ENCODE measurements at regions not wholly inside any gene's neighbourhood (a gene's known extent, or its start where the extent isn't known, plus 50 kb on each side); places are given as distances from the start of the nearest gene placed in this dataset.

DNA sequence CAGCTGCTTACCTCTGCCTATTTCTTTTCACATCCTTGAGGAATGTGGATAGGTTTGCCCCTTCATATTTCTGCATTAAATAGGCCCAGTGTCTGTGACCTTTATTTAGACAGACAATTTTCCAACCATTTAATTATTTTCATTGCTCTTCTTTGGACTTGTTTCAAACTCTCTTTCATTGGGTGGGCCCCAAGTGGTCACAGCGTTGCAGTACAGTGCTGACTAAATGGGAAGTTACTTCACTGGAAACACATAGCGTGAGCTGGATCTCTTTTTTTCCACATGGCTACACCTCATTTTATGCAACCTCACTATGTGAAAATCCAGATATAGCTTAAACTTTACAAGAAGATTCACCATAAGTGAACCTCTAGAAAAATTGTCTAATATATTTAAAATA lies 438.9 kb downstream of the ADAMTS20 start:
- in situ Hi-C loops (cut with MboI; ENCODE audit: low sequenced_read_pairs in 4 of 4) = no loop called here
- H3K4me1 ChIP-seq = no peaks in the 10 kb centered on the region
- no peak overlapping the region for H3K4me3 ChIP-seq
- no peak for ATAC-seq
- H3K27ac ChIP-seq = no peak overlapping the region
- intact Hi-C loops (cut with DNase I; ENCODE audit: low total_unique reads) = no loop called here
- H3K36me3 ChIP-seq = no peaks in the 10 kb centered on the region
- TF ChIP-seq POLR2A (IDR thresholded peaks at IDR 0.05) = no peak
- TF ChIP-seq, protein P1, sequence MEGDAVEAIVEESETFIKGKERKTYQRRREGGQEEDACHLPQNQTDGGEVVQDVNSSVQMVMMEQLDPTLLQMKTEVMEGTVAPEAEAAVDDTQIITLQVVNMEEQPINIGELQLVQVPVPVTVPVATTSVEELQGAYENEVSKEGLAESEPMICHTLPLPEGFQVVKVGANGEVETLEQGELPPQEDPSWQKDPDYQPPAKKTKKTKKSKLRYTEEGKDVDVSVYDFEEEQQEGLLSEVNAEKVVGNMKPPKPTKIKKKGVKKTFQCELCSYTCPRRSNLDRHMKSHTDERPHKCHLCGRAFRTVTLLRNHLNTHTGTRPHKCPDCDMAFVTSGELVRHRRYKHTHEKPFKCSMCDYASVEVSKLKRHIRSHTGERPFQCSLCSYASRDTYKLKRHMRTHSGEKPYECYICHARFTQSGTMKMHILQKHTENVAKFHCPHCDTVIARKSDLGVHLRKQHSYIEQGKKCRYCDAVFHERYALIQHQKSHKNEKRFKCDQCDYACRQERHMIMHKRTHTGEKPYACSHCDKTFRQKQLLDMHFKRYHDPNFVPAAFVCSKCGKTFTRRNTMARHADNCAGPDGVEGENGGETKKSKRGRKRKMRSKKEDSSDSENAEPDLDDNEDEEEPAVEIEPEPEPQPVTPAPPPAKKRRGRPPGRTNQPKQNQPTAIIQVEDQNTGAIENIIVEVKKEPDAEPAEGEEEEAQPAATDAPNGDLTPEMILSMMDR (IDR thresholded peaks at IDR 0.05 in 4 of 5, conservative IDR thresholded peaks at IDR 0.05 in 1 of 5) = no peak
- no peak for DNase-seq
- H3K9me3 ChIP-seq = no peaks in the 10 kb centered on the region
- no peaks in the 10 kb centered on the region for H3K27me3 ChIP-seq

DNA sequence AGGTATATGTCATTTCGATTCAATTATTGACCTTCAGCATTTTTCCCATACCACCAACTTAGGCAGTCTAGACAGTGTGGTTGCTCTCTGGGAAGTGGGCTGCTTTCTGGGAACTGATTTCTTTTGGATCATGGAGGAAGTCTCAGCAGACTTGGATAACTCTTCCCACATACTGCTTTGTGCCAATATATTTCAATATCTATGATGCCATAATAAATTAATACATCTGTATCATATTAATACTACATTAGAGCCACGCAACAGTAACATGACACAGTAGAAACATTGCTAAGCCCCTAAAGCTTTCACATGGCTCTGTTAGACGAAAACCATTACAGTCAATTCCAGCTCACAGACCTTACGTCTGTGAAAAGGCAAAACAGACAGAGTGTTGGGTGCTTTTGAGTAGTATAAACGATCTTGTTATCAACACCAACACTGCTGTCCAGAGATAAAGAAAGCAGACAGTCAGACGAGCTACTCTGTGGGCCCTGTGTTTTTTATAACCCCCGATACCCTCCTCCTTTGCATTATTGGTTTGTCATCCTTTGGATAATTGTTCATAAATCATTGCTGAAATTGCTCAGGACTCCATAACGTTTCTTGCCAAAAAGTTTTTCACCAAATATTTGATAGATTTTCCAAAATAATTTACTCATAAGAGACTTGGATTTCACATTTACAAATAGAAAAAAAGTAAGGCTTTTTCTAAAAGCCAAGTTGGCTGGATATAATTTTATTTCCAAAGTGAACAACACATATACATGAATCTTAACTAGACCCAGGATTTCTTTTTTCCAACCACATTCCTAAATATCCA lies 439.7 kb downstream of the ADAMTS20 start:
- in situ Hi-C loops (cut with MboI; ENCODE audit: low sequenced_read_pairs in 4 of 4) = no loop called here
- ATAC-seq = no peak

DNA sequence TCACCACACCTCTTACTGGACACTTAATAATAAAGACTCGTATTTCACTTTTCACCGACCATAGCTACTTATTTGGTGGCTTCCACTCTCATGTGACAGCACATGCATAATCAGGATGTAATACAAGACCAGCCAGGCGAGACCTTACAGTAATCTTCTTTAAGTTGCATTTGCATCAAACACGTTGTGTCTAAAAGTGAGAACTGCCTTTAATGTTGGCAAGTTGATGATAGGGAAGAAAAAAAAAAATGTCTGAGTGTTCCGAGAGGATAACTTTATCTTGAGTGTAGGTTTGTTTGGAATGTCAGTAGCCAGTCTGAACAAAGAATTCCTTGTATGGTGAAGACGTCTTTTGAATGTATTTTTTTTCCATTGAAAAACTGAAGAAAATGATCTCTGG lies 440.4 kb downstream of the ADAMTS20 start:
- DNase-seq (no peak), ATAC-seq (no peak)
- Histone ChIP-seq H3K27ac (no peak overlapping the region), H3K36me3 (no peaks in the 10 kb centered on the region), H3K27me3 (no peaks in the 10 kb centered on the region), H3K4me3 (no peak overlapping the region), H3K4me1 (no peaks in the 10 kb centered on the region), H3K9me3 (no peaks in the 10 kb centered on the region)
- in situ Hi-C loops (cut with MboI; ENCODE audit: low sequenced_read_pairs in 4 of 4) (no loop called here), intact Hi-C loops (cut with DNase I; ENCODE audit: low total_unique reads) (no loop called here)
- TF ChIP-seq POLR2A (IDR thresholded peaks at IDR 0.05) = no peak
- TF ChIP-seq, protein P1 (IDR thresholded peaks at IDR 0.05 in 4 of 5, conservative IDR thresholded peaks at IDR 0.05 in 1 of 5) = no peak

More for the DNA sequence above, 439.7 kb downstream of the ADAMTS20 start:
- DNase-seq = no peak
- intact Hi-C loops (cut with DNase I; ENCODE audit: low total_unique reads) = no loop called here
- Histone ChIP-seq H3K9me3 (no peaks in the 10 kb centered on the region), H3K4me3 (no peak overlapping the region), H3K27me3 (no peaks in the 10 kb centered on the region), H3K27ac (no peak overlapping the region), H3K4me1 (no peaks in the 10 kb centered on the region), H3K36me3 (no peaks in the 10 kb centered on the region)
- TF ChIP-seq POLR2A (IDR thresholded peaks at IDR 0.05) = no peak
- TF ChIP-seq, protein P1 (IDR thresholded peaks at IDR 0.05 in 4 of 5, conservative IDR thresholded peaks at IDR 0.05 in 1 of 5) = no peak

DNA sequence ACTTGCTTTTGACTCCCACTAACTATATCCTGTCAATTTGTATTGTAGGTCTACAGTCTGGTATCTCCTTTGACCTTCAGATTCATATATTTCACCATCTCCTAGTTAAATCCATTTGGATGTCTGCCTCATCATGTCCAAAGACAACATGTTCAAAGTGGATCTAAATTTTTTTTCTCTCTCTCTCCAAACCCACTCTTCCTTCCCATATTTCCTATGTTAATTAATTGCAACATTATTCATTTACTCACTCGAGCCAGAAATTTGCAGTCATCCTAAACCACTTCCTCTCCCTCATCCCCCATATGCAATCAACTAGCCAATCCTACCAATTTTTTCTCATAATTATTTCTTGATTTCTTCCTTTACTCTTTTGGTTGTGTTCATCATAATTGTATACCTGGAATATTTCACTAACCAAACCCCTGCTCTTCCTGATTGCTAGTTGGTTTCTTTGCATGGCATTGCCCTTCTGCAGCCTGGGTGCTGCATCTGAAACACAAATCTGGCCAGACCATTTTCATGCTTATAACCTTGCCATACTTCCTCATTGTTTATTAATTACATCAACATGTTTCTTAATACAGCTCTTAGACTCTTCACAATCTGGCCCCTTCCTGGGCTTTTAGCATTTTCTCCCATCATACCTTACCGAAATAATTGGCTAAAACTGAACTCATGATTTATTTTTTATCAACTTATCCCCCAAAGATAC lies 442.2 kb downstream of the ADAMTS20 start:
- Histone ChIP-seq H3K27ac (no peak overlapping the region), H3K36me3 (no peaks in the 10 kb centered on the region), H3K9me3 (no peaks in the 10 kb centered on the region), H3K4me1 (no peaks in the 10 kb centered on the region), H3K27me3 (no peaks in the 10 kb centered on the region), H3K4me3 (no peak overlapping the region)
- DNase-seq = no peak
- ATAC-seq = no peak
- intact Hi-C loops (cut with DNase I; ENCODE audit: low total_unique reads) = no loop called here
- TF ChIP-seq, protein P1 (IDR thresholded peaks at IDR 0.05 in 4 of 5, conservative IDR thresholded peaks at IDR 0.05 in 1 of 5) = no peak
- TF ChIP-seq POLR2A (IDR thresholded peaks at IDR 0.05) = no peak
- in situ Hi-C loops (cut with MboI; ENCODE audit: low sequenced_read_pairs in 4 of 4) = no loop called here
